ENCODE measurements at regions not wholly inside any gene's neighbourhood (a gene's known extent, or its start where the extent isn't known, plus 50 kb on each side); places are given as distances from the start of the nearest gene placed in this dataset.

DNA sequence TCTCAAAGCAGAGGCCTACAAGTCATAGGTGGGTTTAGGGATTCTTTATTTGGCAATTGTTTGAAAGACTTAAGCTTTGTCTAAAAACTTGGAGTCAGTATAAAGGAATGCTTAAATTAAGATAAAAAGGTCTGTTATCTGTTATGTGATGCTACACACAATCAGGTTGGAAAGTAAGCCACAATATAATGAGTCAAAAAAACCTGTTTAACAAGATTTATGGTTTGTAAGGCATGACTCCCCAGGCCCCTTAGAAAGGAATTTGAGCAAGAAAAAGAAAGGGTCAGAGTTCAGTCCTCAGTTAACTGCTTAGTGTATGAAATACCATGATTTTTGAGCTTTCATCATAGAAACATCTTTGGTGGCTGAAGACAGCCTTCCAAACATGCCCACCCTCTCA lies 66.8 kb upstream of the HMGN3 start:
- H3K4me3 Mint-ChIP-seq: no peak overlapping the region
- no peaks in the 10 kb centered on the region for H3K36me3 Mint-ChIP-seq
- no peaks in the 10 kb centered on the region for H3K9me3 Mint-ChIP-seq
- H3K27ac Mint-ChIP-seq: no peak overlapping the region
- H3K4me1 Mint-ChIP-seq: no peaks in the 10 kb centered on the region
- ATAC-seq: no peak
- H3K27me3 Mint-ChIP-seq: no peaks in the 10 kb centered on the region

- Mint-ChIP-seq H3K4me3 (no peak overlapping the region), H3K27me3 (no peaks in the 10 kb centered on the region), H3K9me3 (no peaks in the 10 kb centered on the region), H3K4me1 (no peaks in the 10 kb centered on the region), H3K36me3 (no peaks in the 10 kb centered on the region), H3K27ac (no peak overlapping the region)
- no peak for ATAC-seq
Observed at GRCh38 chr6:79296211-79296610, 61.7 kb upstream of the HMGN3 start.

Measured in stimulated activated memory B cell treated with anti-CD40 and anti-IgM and Interleukin-4, amounts not matched to agents 10 μg/mL and 1 μg/mL and 100 μg/mL, for 72 hours (primary cell).